HG02759 (cell line): ENCODE measurements at regions not wholly inside any gene's neighbourhood (a gene's known extent, or its start where the extent isn't known, plus 50 kb on each side); places are given as distances from the start of the nearest gene placed in this dataset.

Experiments used
- ATAC-seq: cut with Tn5 transposase; IDR thresholded peaks from one replicate; pipeline ENCODE4 v1.9.1; 2021; ENCODE audit warnings: mild to moderate bottlenecking, moderate library complexity; ENCODE audit not compliant: unreplicated experiment

DNA sequence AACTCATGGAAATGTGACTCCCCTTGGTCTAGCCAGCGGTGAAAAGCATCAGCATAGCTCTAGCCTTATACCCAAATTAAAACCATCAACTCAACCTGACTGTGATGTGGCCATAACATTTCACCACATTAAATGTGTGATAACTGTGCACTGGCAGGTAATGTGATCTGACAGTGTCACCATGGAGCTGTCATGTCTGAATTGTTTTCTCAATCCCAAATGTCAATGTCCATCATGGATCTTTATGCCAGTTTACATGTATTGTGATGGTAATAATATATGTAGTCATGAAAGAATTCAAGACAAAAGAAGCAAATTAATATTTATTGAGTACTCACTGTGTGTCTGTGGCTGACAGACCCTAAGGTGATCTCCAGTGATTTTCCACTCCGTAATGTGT lies 213.4 kb upstream of the EOMES start:
- ATAC-seq: no peak

DNA sequence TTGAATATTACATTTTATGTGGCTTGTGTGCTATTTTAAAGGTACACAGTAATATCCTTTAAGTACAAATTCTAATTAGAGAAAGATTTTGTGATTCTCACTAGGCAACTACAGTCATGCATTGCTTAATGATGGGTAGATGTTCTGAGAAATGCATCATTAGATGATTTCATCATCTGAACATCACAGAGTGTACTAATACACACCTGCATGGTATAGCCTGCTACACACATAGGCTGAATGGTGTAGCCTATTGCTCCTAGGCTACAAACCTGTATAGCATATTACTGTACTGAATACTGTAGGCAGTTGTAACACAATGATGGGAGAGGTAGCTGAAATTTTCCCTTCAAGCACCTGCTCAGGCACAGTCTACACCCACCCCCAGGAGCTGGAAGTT lies 217.4 kb upstream of the EOMES start:
- no peak for ATAC-seq

DNA sequence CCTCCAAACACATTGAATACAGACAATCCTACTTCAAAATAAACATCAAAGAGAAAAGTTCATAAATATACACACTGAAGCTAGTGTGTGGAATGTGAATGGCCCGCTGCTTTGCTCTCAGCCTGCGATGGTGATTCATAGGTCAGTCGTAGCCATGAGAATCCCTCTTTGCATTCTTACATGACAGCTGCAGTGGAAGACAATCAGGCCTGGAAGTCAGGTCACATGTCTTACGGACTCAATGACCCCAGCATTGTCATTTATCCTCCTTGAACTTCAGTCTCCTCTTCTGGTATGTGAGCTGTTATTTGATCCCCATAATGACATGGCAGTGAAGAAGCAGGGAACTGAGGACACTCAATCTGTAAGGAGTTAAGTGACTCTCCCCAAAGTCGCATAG lies 217.8 kb upstream of the EOMES start:
- ATAC-seq: no peak

DNA sequence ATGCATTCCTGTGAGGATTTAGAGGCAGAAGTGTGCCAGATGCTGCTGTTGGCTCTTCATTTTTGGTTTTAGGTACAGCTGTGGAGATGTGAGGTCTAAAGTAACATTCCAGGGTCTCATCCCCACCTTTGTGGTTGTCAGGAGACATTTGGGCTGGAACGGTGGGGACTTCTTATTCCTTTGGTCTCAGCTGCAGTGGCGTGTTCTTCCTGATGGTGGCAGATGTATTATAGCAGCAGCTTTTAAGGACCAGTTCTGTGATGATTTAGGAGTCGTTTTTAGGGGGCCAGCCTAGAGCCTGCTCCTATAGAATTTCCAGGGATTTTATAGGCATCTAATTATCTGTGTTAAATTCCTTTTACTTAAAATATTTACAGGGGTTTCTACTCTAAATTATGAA lies 221.0 kb upstream of the EOMES start:
- ATAC-seq: no peak

DNA sequence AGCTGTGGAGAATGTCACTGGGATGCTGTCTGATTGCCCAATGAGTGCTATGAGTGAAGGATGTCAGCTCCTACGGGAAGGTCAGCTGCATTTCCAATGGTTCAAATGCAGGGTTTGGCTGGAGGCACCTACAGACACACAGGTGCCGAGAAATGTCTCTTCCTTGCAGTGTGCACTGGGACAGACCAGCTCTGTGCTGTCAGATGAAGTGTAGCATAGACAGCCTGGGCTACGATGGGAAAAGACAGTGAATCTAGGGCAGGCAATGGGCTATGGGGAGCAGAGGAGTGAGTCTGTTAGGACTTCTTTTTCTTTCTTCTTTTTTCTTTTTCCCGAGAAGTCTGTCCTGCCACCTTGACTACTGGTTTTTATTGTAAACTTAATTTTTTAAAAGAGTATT lies 223.1 kb upstream of the EOMES start:
- no peak for ATAC-seq

DNA sequence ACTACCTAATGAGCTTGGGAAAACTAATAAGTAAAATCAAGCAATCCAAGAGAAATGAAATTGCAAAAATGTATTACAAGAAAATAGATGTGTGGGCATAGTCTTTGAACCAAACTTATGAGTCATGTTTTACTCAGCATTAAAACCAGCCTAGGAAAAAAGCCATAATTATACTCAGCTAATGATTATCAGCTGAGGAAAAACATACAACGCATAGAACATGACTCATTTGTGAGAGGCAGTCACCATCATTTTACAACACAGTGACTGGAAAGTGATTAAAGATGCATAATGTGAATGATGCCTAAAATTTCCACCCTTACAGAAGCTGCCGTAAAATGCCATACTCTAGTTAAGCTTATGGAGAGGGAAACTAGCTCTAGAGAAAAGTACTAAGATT lies 238.0 kb upstream of the EOMES start:
- ATAC-seq: no peak

DNA sequence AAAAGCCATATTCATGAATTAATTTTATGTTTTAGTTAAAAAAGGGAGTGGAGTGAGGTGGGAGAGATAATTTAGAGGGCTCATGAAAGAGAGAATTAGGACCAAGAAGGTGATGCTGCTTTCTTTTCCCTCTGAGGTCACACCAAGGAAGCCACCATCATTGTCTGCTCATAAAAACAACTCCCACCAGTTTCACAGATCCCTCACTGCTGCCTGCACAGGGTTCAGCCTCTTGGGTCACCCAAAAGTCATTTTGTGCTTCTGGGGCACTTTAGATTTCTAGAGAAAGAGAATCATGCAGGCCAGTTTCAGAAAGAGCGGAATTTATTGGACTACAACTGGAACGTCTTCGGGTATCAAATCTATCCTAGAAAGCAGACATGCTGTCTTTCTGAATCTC lies 241.4 kb upstream of the EOMES start:
- ATAC-seq: no peak

DNA sequence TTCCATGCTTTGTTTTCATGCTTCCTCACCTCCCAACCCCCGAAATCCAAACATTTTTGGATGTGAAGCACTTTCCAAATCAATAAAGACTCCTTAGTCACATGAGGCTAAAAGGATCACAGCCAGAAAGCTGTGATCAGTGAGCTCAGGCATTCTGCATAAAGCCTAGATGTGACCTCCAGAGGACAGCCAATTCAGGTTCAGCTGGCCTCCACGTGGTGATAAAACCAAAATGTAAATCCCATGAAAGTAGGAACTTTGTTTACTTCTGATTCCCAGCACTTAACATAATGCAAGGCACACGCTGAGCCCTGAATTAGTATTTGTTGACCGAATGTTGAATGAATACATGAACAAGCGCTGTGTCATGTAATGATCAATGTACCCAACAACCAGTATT lies 249.5 kb upstream of the EOMES start:
- no peak for ATAC-seq

DNA sequence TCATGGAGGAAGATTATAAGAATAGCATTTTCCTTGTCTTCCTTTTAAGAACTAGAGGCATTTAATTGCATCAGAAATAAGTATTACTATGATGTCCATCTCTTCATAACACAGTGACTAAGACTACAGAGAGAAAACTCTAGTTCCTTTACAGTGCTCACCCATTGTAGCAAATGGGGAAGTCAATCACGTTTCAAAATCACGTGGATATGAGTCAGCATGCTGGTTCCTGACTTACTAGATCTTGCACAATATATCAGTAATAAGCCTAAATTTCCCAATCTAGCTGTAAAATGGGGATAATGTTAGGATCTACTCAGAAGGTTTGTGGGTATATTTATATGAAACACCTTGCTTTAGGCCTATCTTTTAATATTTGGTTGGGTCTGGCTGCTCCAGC lies 254.8 kb upstream of the EOMES start:
- peak; percentile 77 for ATAC-seq

DNA sequence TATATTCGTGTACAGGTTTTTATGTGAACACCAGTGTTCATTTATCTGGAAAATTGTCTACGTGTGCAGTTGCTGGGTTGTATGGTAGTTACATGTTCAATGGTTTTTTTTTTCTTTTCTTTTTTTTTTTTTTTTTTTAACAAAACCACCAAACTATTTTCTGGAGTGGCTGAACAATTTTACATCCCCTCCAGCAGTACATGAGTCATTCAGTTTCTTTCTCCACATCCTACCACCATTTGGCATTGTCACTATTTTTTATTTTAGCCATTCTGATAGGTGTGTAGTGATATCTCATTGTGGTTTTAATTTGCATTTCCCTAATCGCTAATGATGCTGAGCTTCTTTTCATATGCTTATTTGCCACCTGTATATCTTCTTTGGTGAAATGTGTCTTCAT lies 256.3 kb upstream of the EOMES start:
- no peak for ATAC-seq

DNA sequence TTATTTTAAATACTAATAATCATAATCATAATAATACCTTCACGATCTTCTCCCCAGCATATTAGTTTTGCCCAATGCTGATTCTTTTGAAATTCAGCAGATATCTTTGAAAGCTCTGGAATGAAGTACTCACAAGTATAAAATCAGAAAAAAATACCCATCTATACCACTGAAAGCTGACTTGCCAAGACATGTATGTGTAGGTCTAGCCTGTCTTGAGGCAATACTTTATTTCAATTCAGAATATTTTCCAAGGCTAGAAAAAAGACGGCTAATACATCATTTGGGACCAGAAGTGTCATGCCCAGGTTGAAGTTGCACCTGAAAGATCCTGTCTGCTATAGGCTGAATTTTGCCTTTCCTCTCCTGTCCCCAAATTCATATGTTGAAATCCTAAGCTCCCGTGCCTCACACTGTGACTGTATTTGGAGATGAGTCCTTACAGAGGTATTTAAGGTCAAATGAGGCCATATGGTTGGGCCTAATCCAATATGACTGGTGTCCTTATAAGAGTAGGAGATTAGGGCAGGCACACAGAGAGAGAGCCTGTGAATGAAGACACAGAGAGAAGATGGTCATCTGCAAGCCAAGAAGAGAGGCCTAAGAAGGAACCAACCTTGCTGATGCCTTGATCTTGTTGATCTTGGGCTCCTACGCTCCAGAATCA lies 255.9 kb upstream of the CMC1 start:
- no peak for ATAC-seq

DNA sequence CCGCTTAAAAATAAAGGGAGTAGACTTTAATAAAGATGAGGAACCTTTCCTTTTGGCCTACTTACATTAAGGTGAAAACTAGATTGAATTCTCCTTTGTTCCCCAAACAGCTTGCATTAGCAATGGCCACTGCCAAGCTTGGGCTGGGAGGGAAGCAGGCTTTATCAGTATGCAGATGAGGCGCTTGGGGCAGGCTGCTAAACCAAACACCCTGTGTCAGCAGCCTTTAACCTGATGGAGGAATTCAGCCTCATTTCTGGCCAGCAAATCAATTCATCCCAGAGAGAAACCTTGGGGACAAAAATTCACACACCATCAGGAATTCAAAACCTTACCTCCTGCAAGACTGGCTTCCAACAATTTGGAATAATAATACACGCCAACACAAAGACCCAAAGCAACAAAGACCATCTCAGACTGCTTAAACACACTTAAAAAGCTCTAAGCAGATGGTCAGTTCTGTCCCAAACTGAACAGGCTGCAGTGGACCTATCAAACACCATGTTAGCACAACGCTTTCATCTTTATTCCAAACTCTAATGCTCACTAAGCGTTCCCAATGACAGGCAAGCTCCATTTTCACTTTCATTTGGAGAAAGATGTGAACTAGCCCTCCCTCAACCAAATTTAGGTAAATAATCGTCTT lies 255.1 kb upstream of the CMC1 start:
- no peak for ATAC-seq

DNA sequence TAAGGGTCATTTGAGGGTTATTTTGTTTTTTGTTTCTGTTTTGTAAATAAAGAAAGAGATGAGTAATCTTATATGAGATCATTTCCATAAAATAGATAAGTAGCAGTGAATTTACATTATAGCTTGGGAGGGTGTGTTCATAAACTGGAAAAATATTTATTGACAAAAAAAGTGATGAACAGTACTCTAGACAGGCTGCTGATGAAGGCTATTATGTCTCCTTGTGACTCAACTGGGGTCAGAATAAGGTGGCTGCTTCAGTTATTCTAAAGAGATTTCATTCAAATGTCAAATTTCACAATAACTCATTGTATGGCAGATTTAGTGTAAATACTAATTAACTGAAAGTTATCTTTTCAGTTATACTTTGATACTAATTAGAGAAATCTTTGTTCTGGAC lies 251.1 kb upstream of the CMC1 start:
- ATAC-seq: no peak

DNA sequence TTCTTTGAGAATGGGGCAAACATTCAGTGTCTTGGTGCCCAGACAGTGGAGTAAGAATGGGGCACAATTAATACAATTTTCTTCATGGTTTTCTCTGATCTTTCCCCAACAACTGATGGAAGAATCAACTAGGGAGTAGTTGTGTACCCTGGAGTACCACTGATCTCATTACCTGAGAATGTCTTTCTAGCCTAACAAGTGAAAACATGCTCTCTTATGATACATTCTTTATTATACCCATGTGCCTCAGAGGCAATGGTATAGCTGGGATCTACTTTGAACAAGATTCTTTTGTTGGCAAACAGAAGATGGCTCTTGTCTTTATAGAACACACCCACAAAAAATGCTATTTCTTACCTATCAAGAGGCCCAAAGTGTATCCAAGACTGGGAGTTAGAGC lies 250.6 kb upstream of the CMC1 start:
- ATAC-seq: no peak

DNA sequence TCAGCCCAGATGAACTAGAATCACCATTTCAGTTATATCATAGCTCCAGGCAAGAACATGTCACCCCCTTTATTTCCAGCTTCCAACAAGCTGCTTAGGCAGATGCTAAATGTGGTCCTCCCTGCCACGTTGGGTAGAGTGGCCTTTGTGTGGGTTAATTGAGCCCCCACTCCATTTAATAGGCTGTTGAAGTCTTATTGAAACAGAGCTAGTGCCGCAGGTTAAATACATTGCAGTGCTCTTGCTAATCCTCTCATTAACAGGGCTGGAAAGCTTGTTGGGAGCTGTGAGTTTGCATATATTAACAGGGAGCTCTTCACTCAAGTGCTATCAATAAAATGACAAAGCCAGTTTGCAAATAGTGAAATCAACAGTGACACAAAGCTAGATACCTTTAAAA lies 248.4 kb upstream of the CMC1 start:
- ATAC-seq: no peak

DNA sequence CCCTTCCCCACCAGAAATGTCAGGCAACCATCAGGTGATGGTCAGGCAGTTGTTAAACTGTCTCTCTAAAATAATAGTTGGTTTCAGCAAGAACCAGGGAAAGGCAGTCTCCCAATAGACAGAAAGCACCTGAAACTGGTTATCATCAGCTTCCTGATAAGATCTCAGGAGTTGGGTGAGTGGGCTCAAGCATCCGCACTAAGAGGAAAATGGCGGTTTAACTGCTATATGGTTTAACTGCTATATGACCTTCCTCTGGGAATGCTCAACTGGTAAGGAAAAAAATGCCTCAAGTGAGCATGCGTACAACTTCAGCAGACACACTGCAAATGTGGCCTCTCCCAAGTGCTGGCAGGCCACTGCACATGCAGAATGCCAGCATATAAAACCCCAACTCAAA lies 240.8 kb upstream of the CMC1 start:
- no peak for ATAC-seq

DNA sequence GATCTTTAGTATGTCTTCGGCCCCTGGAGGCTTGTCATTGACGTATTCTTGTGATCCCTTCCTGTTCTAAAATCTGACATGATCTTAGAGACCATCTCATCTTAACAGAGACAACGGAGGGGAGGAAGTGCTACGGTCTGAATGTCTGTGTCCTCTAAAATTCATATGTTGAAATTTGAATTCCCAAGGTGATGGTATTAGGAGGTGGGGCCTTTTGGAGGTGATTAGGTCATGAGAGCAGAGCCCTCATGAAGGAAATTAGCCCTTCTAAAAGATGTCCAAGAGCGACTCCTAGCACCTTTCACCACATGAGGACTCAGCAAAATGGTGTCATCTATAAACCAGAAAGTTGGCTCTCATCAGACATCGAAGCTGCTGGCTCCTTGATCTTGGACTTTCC lies 233.2 kb upstream of the CMC1 start:
- no peak for ATAC-seq

DNA sequence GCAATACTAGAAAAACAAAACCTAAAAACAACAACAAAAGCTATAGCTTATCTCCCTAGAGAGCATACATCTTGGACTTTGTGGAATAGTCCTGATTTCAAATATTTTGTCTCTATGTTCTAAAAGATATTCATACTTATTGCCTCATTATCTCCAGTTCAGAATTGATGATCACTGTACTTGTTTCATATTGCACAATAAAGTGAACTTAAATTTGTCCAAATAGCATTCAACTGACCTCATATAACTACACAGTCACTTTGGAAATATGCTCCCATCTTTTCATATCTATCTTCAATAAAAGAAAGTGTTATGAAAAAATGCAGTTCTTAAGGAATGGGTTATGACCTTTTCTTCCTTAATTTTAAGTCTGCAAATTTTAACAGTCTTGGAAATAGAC lies 228.6 kb upstream of the CMC1 start:
- no peak for ATAC-seq

DNA sequence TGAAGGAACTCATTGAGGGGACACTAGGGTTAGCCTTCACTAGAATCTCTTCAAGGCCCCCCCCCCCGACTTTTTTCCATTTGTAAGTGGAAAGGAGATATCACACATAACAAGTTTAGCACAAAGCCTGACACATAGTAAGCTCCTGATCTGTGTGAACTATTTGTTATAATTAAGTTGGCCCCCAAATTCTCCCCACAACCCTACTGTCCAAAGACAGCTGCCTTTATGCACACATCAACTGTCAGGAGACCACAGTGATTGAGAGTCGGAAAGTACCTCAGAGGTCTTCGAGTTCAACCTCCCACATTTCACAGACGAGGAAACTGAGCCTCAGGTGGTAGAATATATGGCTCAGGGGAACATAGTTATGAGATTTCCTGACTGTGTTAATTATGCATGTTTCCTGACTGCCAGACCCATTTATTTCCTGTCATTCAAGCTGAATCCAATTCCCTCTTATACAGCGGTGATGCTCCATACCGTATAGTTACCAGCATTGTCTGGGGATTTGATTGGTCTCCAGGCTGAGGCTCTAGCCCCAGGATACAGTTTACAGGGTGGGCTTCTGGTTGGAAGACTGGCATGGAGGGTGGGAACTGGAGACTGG lies 227.4 kb upstream of the CMC1 start:
- no peak for ATAC-seq

DNA sequence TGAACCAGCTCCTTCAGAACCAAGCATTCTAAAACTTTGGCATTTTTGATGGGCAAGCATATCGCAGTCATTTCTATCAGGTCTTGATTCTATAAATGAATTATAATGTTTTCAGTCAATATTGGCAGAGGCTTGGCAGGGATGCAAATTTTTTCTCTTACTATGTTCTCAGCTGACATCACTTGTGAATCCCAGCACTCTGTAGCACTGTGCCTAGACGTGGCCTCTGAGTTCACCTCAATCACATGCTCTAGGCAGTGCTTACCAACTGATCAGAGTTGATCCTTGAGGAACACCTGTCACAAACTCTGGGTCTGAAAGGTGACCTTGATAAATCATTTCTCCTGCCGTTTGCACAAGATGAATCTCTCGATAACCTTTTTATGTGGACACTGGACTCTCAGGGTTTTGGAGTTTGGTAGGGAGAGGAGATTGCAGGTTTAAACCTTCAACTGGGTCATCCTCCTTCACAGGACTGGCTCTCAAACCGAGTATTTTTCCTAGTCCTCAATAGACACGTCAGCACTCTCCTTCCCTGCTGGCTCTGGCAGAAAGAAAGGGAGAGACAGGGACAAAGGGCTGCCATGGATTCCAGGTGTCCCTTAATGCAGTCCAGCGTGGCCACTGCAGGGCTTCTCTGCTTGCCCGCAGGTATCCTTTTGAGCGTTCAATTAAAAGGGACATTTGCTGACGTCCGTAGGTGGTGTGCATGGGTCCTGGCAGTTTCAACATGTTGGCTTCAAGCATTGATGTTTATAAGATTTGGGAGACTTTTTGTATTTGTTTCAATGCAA lies 222.3 kb upstream of the CMC1 start:
- ATAC-seq: no peak

DNA sequence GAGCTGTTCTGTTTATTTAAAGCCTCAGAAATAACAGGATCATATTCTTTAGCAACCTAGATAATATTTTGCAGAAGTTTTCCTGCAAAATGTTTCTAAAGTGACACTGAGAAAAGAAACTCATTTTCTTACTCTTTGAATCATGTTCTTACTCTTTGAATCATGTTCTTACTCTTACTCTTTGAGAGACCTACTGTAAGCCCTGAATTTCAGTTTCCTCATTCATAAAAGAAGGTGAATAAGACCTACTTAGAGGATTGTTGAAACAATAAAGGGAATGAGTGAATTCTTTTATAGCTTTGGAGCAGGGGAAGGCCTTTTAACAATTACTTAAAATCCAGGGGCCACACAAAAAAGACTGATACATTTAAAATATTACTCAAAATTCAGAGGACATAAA lies 221.7 kb upstream of the CMC1 start:
- no peak for ATAC-seq

DNA sequence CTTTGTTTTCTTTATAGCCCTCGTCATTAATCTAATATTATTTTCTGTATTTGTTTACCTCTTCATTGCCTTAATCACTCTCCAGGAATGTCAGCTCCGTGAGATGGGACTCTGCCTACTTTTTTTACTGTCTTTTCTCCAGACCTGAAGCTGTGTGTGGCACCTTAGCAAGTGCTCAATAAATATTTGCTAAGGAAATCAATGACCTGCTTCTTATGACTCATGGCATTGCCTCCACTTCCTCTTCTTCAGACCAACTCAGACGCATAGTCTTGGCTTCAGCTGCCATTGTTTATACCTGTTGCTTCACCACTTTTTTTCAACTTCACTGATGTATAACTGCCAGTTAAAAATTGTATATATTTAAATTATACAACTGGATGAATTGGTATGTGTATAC lies 218.5 kb upstream of the CMC1 start:
- peak; percentile 48 for ATAC-seq
